Stimulated activated CD4-positive, alpha-beta T cell treated with anti-CD3 and anti-CD28 coated beads, Interleukin-1b, Interleukin-23, amount 100 ng/mL, for 48 hours (primary cell): ENCODE measurements at regions not wholly inside any gene's neighbourhood (a gene's known extent, or its start where the extent isn't known, plus 50 kb on each side); places are given as distances from the start of the nearest gene placed in this dataset.

Experiments used
- DNase-seq: peaks from one replicate; pipeline ENCODE4 v3.0.0-alpha.2; 2020

DNA sequence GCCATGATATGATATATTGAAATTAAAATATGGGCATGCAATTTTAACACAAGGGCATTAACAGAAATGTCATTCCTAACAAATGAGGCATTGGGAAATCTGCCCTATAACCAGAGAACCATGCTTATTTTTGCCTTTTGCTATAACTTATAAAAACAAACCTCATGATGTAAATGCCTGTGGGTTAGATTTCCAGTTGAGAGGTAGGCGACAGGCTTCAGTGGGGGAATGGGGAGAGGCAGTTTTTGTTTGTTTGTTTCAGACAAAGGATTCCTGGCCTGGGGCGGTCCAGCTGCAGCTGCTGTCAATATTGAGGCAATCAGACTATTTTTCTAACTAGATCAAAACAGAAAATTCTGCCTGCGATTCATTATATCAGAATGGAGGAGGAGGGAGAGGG is 490.4 kb upstream of the CFAP20DC start:
- DNase-seq: no peak

DNA sequence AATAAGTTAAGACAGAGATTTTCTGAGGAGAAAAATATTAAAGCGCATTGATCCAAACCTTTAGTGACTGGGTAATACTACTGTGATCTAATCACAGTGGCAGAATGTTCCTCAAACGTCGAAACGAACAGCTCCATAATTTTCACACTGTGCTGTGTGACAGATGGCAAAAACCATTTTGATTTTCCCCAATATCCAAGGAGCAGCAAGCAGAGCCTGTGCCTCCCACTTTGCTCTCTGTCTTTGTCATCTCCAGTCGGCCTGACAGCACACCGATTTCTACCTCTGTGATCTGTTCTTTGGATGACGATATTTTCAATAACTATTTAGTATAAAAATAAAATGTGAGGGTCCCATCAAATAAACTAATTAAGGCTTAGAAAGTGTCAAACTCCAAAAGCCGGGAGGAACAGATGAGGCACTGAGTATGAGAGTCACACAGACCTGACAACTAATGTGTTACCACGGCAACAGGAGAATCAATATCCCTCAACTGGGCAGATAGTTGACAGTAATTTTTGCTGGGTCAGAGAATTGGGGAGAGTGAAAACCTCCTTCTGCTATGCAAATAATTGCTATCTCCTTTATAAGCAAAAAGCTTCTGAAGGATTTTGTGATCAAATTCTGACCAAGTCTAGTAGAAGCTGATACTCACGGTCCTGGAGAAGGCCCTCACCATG is 489.1 kb upstream of the CFAP20DC start:
- no peak for DNase-seq

DNA sequence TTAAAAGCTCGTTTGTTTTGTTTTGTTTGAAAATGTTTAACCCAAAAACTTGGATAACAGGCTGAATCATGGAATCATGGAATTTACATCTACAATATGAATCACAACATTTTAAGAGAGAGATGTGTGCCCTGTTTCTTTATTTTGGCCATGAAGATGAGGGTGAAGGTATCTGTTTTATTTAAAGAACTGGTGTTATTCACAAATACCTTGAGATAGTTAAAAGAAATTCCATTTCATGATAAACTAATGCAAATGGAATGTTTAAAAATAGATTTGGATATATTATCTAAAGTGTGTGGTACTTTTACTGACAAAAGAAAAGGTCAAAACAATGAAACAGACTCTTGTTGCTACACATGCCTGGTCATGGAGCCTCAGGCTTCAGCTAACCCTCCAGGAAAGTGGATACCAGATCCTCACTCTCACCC is 486.0 kb upstream of the CFAP20DC start:
- no peak for DNase-seq

DNA sequence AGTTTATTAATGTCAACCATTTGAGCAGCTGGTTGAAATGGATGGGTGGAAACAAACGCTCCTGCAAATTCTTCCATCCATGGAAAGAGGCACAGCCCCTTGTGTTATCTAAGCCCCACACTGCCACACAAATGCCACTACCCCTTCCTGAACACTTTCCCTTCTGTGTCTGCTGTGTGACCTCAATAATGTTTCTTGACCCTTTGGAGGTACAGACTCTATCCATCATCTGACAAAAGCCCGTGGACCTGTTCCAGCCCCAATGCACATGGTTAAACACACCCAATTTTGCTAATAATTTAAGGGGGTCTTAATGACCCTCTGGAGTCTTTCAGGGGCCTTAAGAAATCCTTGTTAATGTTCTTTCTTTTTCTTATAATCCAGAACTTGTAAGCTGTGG is 482.2 kb upstream of the CFAP20DC start:
- no peak for DNase-seq

DNA sequence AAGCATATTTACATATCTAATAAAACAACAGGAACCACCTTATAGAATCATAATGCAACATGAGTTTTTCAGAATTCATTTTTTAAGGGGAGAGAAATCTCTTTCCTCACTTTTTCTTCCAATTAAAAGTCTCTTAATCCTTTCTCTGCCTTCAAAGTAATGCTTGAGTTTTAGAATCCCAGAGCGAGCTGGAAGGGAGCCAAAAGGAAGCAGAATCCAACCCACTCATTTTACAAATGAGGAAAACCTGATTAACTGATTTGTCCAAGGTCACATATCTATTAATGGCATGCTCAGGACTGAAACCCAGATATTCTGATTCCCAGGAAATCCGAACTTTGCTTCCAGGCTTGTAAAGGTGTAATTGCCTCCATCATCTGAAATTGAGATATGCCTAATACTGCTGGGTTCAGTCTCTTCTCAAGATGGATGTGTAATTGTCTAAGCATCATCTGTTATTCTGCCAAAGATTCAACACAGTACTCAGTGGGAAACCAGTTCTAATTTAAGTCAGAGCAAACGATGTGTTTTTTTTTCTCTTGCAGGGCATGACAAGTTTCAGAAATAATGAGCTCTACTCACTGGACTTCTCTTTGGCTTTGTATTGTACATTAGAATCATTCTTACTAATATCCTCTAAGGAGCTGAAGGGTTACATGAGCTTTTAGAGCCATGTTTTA is 481.4 kb upstream of the CFAP20DC start:
- DNase-seq: no peak

DNA sequence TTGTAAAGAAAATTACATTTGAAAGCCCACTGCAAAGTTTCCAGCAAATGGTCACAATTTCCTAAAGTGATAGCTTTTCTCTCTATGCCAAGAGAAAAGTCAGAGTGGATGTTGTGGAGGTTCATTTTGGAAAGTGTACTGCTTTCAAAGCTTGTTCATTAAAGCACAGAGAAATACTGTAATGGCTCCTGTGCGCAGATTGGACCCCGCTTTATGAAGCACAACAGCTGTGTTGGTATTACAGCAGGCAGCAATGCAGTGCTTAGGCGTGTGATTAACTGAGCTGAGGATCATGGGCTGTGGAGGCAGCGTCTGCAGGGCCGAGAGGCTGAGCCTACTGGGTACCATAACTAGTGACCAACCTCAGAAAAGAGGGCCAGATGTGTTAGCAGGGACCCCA is 478.4 kb upstream of the CFAP20DC start:
- DNase-seq: no peak

DNA sequence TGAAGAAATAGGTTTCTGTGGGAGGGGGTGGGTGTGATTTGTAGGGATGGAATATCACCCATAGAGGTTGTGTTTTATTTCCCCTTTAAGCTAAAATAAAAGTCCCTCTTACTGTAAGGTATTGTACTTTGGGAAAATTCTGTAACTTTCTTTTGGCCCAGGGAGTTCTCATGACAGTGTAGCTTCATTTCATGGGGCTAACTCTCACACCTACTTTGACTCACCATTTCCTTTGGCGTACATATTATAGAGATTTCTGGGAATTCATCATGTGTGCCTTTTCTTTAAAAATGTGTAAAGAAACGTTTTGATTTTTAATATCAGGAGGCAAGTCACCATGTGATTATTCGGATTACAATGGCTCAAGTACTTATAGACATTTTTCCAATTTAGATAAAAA is 477.7 kb upstream of the CFAP20DC start:
- DNase-seq: no peak

DNA sequence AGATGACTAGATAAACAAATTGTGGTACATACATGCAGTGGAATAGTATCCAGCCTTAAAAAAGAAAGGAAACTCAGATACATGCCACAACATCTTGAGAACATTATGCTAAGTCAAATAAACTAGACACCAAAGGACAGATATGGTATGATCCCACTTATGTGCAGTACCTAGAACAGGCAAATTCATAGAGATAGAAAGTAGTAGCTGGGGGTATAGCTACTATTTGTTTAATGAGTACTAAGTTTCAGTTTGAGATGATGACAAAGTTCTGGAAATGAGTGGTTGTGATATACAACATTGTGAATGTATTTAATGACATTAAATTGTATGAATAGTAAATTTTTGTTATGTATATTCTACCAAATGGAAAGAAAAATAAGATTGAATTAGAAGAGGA is 477.2 kb upstream of the CFAP20DC start:
- DNase-seq: no peak

DNA sequence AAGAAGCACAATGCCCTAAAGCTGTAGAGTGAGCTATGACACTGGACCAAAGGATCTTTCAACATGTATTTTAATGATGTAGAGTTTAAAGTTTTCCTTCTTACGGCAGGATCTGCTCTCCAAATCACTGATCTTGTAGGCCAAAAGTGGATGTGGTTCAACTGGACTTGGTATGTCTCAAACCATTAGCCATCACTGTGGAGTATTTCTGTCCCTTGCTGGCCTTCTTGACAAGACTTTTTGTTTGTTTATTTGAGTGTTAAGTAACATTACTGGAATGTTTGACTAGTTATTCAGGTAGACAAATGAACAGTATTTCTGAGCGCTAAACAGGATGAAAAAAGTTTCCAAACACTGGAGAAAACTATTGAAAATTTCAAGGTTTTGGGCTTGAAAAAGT is 472.7 kb upstream of the CFAP20DC start:
- DNase-seq: no peak

DNA sequence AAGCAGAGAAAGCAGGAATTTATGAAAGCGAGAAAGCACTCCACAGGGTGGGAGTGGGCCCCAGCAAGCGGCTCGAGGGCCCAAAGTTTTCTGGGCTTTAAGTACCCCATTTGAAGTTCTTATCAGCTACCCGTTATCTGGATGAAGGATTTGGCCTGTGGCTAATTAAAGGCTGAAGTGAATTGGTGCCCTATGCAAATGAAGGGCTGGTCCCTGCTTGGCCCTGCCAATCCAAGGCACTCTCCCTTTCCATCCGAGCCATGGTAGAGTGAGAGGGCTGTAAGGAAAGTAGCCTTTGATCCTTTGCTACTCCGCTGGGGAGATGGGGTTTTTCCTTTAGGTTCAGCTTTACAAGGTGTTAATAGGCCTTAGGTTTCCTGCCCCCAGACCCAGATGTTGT is 469.3 kb upstream of the CFAP20DC start:
- no peak for DNase-seq

DNA sequence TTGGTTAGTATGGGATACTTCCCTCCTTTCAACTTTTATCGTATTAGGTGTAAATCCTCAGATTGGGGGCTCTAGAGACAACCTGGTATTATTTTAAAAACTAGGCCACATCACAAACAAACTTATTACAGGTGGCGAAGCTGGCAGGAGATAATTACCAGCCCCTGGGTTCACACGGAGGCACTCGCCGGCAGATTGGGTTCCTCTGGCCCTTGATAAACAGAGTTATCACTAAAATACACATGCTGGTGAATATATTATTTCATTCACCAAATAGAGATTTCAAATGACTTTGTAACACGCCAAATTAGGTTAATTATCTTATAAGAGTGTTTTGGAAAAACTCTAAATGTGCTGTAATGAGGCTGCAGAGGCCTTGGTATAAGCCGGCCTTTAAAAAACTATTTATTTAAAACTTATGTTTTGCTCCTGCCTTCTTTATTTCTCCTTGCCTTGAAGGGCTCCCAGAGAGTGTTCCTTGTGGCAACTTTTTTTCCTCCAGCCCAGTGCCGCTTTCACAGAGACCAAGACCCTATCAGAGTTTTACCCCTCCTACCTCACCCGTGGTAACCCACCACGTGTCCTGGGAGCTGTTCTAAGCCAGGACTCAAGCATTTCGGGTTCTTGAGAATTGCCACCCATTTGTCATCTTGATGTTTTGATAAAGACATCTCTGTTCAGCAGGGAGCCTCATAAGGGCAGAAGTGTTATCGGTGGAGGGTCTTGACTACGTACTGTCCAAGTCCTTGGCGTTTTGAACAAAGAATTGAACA is 468.6 kb upstream of the CFAP20DC start:
- DNase-seq: no peak

DNA sequence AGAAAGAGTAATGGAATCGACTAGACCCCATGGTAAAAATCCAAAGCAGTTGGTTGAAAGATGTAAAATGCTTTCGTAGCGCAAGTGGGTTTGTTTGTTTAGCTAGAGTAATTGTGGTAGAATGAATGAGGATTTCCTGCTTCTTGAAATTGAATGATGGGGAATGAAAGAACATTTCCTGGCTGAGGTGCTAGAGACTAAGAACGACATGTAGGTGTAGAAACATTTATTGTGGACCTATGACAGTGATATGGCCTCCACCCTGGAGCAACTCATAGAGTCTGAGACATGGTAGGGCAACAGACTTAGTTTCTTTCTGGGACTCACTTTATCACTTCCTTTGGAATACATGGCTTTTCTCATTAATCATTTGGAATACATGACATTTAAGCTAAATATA is 467.6 kb upstream of the CFAP20DC start:
- DNase-seq: no peak

DNA sequence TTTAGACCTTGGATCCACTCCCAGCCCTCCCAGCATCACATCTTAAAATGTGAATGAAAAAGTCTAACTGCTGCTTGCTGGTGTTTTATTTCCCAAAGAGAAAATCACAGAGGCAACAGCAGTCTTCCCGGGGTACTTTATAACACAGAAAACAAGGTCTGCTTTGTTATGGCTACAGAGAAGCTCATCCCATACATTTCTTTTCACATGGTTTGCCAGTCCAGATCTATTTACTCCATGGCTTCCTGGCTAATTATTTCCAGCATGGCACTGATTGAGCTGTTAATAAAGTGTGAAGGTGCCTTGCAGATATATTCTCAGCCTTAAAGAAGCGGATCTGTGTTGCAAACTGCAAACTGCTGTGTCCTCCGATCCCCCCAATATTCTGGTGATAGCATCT is 466.1 kb upstream of the CFAP20DC start:
- no peak for DNase-seq

DNA sequence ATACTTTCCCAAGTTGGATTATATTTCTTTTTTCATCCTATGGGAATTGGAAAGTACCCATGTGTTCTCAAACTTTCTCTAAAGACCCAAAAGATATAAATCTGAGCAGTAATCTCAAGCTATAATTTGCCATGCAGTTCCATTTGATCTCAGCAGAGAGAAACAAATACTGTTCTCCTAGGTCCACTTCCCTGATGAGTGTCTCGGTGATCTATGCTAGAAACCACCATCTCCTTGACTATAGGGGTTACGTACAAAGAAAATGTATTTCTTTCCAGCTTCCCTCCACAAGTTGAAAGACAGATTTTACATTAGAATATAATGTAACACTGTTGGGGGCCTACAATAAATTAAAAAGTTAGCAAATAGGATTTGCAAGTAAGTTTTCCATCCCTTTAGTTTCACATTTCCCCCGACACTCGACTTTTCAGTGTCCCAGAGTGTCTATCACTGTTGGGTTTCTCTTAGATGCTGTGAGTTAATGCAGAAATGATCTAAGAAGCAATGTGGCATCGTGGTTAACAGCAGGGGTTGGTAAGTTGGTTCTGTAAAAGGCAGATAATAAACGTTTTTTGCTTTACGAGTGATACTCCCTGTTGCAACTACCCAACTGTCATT is 465.1 kb upstream of the CFAP20DC start:
- no peak for DNase-seq

DNA sequence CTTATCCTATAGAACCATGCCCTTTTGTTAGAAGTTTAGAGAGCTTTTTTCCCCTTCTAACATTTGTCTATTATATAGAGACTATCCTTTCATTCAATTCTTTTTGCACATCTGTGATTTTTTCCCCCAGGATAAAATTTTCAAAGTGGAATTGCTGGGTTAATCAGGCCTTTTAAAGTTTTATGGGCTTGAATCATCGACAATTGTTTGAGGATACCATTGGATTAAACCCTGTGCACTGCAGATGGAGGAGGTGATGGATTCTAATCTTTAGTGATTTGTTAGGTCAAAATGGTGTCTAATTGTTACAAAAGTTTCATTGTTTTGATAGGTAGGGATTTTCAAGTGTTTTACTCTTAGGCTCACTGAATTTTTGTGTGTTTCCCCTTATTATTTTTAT is 463.7 kb upstream of the CFAP20DC start:
- DNase-seq: no peak

DNA sequence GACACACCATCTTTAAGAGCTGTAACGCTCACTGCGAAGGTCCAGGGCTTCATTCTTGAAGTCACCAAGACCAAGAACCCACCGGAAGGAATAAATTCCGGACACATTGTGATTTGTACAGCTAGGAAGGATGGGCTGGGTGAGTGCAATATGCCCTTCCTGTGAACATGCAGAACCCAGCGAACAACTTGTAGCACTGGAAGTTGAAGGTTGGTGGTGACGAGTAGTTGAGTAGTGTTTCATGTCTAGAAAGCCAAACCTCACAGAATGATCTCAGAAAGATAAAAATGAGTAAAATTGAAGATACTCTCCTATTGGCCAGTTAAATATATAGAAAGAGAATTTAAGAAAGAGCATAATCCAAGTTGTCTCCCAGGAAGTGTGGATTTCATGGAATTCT is 462.2 kb upstream of the CFAP20DC start:
- no peak for DNase-seq

DNA sequence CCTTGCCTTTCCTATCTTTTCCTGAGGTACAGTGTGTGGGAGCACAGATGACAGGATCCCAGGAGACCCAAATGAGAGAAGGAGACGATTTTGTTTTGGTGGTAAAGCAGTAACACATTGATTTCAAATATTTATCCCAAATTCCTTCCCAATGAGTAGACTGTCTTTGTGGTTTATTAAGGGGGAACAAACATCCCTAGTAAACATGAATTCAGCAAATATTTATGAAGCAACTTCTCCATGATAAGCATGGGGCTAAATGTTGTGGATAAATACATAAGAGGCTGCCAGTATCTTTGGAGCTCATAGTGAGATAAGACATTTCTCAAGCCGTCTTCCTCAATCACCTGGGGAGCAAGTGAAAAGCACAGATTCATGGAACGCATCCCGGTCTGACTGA is 460.8 kb upstream of the CFAP20DC start:
- no peak for DNase-seq

DNA sequence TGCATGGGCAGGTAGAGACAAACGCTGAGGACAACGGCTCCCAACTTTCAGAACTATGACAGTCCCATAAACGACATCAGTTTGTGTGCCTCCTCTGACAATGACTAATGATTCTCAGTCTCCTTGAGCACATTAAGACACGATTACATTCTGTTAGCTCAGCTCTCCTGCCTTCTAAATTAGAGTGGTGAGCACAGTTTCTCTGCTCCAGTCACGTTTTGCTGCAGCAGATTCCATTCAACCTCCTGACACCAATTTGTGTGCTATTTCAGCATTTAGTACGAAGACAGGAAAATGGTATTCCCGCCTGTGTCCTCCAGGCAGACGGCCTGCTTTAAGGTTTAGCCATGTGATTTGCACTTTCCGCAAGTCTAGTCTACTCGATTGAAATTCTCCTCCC is 458.4 kb upstream of the CFAP20DC start:
- DNase-seq: no peak

DNA sequence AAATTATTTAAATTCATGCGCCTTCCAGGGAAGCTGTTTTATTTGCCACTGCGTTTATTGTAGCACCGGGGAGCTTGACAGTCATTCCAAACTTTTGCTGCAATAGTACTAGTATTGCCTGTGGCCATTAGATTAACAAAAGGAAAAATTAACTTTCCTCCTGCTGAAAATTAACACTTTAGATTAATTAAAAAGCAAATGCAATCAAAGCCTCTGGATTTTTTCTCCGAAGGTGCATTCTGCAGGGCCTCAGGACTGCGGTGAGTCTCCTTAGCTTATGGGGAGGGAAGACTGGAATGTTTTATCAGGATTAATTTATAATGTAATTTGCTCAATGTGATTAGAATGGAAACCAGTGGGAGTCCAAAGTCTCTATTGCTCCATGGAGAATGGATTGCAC is 456.4 kb upstream of the CFAP20DC start:
- DNase-seq: no peak

DNA sequence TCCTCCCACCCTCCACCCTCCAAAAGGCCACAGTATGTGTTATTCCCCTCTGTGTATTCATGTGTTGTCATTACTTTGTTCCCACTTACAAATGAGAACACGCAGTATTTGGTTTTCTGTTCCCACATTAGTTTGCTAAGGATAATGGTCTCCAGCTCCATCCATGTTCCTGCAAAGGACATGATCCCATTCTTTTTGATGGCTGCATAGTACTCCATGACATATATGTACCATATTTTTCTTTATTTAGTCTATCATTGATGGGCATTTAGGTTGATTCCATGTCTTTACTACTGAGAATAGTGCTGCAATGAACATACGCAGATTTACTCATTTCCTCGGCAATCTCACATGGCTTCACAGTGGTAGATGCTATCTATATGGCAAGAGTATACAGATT is 453.6 kb upstream of the CFAP20DC start:
- DNase-seq: no peak

DNA sequence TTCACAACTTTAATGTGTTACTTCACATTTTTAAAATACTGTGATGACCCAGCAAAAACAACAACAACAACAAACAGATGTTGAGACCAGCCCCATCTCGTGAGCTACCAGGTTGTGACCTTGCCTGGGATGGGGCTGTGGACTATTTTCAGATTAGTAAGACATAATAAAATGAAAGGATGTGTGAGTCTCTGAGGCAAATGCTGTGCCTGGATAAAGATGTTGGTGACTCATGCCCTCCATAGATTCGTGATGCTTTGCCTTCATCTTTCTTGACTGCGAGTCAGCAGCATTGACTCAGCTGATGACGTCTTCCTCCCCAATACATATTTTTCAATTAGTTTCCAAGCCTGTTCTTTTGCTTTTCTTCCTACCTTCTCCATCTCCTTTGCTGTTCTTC is 453.0 kb upstream of the CFAP20DC start:
- DNase-seq: peak; percentile 50

DNA sequence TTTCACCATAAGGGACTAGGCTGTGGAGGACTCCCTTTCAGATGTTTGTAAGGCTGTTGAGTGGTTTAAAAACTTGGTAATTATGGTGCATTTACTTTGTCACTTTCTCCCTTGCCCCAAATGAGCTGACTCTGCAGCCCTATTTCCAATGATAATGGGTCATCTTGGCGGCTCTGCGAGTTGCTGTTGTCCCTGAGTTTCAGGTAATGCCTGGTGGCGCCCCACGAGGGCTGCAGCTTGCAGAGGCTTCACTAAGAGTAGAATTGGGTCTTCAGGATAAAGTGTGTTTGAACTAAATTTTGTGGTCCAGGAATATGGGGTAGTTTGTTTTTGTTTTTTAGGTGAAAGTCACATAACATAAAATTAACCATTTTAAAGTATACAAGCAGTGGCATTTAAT is 450.1 kb upstream of the CFAP20DC start:
- no peak for DNase-seq

DNA sequence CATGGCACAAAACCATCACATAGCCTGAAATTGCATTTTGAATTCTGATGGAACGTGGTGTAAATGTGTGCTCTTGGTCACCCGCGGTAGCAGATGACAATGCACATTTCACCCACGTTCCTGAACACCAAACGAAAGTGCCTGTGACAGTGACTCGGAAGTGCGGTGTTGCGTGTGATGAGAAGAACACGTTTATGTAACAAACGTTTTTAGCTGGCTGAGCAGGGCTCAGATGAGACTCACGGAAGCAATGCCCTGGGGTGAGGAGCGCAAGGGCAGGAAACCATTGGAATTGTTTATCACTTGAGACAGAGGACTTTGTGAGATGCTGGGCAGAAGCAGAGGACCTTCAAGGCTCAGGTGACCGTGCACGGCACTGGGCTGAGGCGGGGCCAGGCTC is 449.2 kb upstream of the CFAP20DC start:
- no peak for DNase-seq

DNA sequence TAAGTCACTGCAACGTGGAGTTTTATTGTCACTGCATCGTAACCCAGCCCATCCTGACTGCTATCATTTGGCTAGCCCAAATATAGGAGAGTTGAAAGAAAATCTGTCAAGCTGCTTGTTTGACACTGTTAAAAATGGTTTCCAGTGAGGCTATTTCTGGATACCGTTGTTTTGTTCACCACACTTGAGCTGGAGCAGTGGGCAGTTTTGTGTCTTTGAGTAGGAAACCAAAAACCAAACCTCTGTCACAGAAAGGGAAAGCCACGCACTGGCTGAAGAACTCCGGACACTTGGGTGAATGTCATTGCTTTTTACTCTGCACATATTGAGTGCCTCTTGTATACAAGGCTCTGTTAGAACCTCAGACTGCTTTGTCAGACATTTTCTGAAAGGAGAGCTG is 446.4 kb upstream of the CFAP20DC start:
- DNase-seq: no peak
